ENCODE measurements at regions not wholly inside any gene's neighbourhood (a gene's known extent, or its start where the extent isn't known, plus 50 kb on each side); places are given as distances from the start of the nearest gene placed in this dataset.

GRCh38 chr16:16774389-16774788 is 395.4 kb downstream of the NPIPA7 start:
- peaks cover 0 to 8% (median 0%) of the 10 kb centered on the region in 8 donors for H3K9me3 ChIP-seq
- peaks cover 0 to 36% (median 0%) of the 10 kb centered on the region in 7 donors for H3K27me3 ChIP-seq (replicated peaks in 1 of 7)
- H3K27ac ChIP-seq, result no peak overlapping the region
- DNase-seq, result no peak
- H3K36me3 ChIP-seq, result no peaks in the 10 kb centered on the region
- H3K4me1 ChIP-seq, result no peaks in the 10 kb centered on the region
- H3K4me3 ChIP-seq, result no peak overlapping the region
- intact Hi-C loops (cut with DNase I; ENCODE audit: low total_unique reads), result no loop called here
- WGBS, 5 donors, result 59 to 68% (median 64%) methylated on average over 5 of the region's 5 CpGs
- TF ChIP-seq POLR2AphosphoS5 (IDR thresholded peaks at IDR 0.05), result no peak
- no peak for TF ChIP-seq POLR2A (IDR thresholded peaks at IDR 0.05)
- TF ChIP-seq CTCF (IDR thresholded peaks at IDR 0.05 in 8 of 11, conservative IDR thresholded peaks at IDR 0.05 in 3 of 11), result no peak

GRCh38 chr16:16778332-16778731 is 399.4 kb downstream of the NPIPA7 start:
- peaks cover 0 to 8% (median 0%) of the 10 kb centered on the region in 8 donors for H3K9me3 ChIP-seq
- no peak overlapping the region for H3K27ac ChIP-seq
- WGBS, 5 donors, result 71 to 83% (median 80%) methylated on average over 1 of the region's 1 CpG
- DNase-seq, result no peak
- H3K4me1 ChIP-seq, result no peaks in the 10 kb centered on the region
- no peak for TF ChIP-seq CTCF (IDR thresholded peaks at IDR 0.05 in 8 of 11, conservative IDR thresholded peaks at IDR 0.05 in 3 of 11)
- TF ChIP-seq POLR2AphosphoS5 (IDR thresholded peaks at IDR 0.05), result no peak
- no peak for TF ChIP-seq POLR2A (IDR thresholded peaks at IDR 0.05)
- H3K27me3 ChIP-seq (replicated peaks in 1 of 7), result peaks cover 0 to 45% (median 0%) of the 10 kb centered on the region in 7 donors
- no peak overlapping the region for H3K4me3 ChIP-seq
- intact Hi-C loops (cut with DNase I; ENCODE audit: low total_unique reads), result no loop called here
- H3K36me3 ChIP-seq, result no peaks in the 10 kb centered on the region

GRCh38 chr16:16780588-16780987 is 401.6 kb downstream of the NPIPA7 start:
- Histone ChIP-seq H3K4me1 (no peaks in the 10 kb centered on the region), H3K36me3 (no peaks in the 10 kb centered on the region), H3K9me3 (peaks cover 0 to 8% (median 0%) of the 10 kb centered on the region in 8 donors), H3K27ac (no peak overlapping the region), H3K27me3 (replicated peaks in 1 of 7) (peaks cover 0 to 27% (median 0%) of the 10 kb centered on the region in 7 donors), H3K4me3 (no peak overlapping the region)
- WGBS, 5 donors, result 25 to 36% (median 27%) methylated on average over 4 of the region's 4 CpGs
- intact Hi-C loops (cut with DNase I; ENCODE audit: low total_unique reads), result no loop called here
- TF ChIP-seq POLR2A (IDR thresholded peaks at IDR 0.05) (no peak), POLR2AphosphoS5 (IDR thresholded peaks at IDR 0.05) (no peak), CTCF (IDR thresholded peaks at IDR 0.05 in 8 of 11, conservative IDR thresholded peaks at IDR 0.05 in 3 of 11) (no peak)
- DNase-seq, result no peak

GRCh38 chr16:16782153-16782552 is 403.2 kb downstream of the NPIPA7 start:
- peaks cover 0 to 17% (median 0%) of the 10 kb centered on the region in 7 donors for H3K27me3 ChIP-seq (replicated peaks in 1 of 7)
- no peak for TF ChIP-seq CTCF (IDR thresholded peaks at IDR 0.05 in 8 of 11, conservative IDR thresholded peaks at IDR 0.05 in 3 of 11)
- TF ChIP-seq POLR2A (IDR thresholded peaks at IDR 0.05), result no peak
- no peak for TF ChIP-seq POLR2AphosphoS5 (IDR thresholded peaks at IDR 0.05)
- H3K9me3 ChIP-seq, result peaks cover 0 to 5% (median 0%) of the 10 kb centered on the region in 8 donors
- no peak for DNase-seq
- intact Hi-C loops (cut with DNase I; ENCODE audit: low total_unique reads), result no loop called here
- H3K4me3 ChIP-seq, result no peak overlapping the region
- H3K36me3 ChIP-seq, result no peaks in the 10 kb centered on the region
- WGBS, 5 donors, result 48 to 76% (median 64%) methylated on average over 4 of the region's 4 CpGs
- H3K4me1 ChIP-seq, result no peaks in the 10 kb centered on the region
- H3K27ac ChIP-seq, result no peak overlapping the region
